HG02588 (cell line): ENCODE measurements at regions not wholly inside any gene's neighbourhood (a gene's known extent, or its start where the extent isn't known, plus 50 kb on each side); places are given as distances from the start of the nearest gene placed in this dataset.
"Not testable (repeated sequence)": the region's sequence is repeated elsewhere in the genome, so short reads cannot be mapped to it uniquely, and the experiment has no call there.

Source experiments
- ATAC-seq: cut with Tn5 transposase; IDR thresholded peaks from one replicate; pipeline ENCODE4 v1.9.1; 2021; ENCODE audit warnings: mild to moderate bottlenecking, moderate library complexity; ENCODE audit not compliant: unreplicated experiment

GRCh38 chr4:67333664-67334063 lies 211.6 kb downstream of the CENPC start:
- ATAC-seq: no peak

GRCh38 chr4:67332627-67333026 lies 212.7 kb downstream of the CENPC start:
- no peak for ATAC-seq

GRCh38 chr4:67328393-67328792 lies 216.9 kb downstream of the CENPC start:
- no peak for ATAC-seq

GRCh38 chr4:67328018-67328278 lies 217.4 kb downstream of the CENPC start:
- ATAC-seq: no peak

GRCh38 chr4:67327245-67328017 lies 217.9 kb downstream of the CENPC start:
- peak; percentile 98 for ATAC-seq

GRCh38 chr4:67325791-67326190 lies 219.5 kb downstream of the CENPC start:
- ATAC-seq: no peak

GRCh38 chr4:67320645-67321044 lies 224.7 kb downstream of the CENPC start:
- no peak for ATAC-seq

GRCh38 chr4:67319607-67320006 lies 225.7 kb downstream of the CENPC start:
- ATAC-seq: not testable (repeated sequence)

- ATAC-seq: not testable (repeated sequence)
These were observed 244.7 kb downstream of the CENPC start for GRCh38 chr4:67300497-67301185.

GRCh38 chr4:67292636-67293035 lies 252.7 kb downstream of the CENPC start:
- no peak for ATAC-seq

- ATAC-seq: no peak
These were observed 253.3 kb downstream of the CENPC start for GRCh38 chr4:67292045-67292444.

GRCh38 chr4:67291644-67292043 lies 253.7 kb downstream of the CENPC start:
- no peak for ATAC-seq

- no peak for ATAC-seq
These were observed 256.3 kb downstream of the CENPC start for GRCh38 chr4:67288964-67289363.

- ATAC-seq: no peak
These were observed 258.6 kb downstream of the CENPC start for GRCh38 chr4:67286724-67287123.

- no peak for ATAC-seq
These were observed 262.6 kb downstream of the CENPC start for GRCh38 chr4:67282749-67283148.

GRCh38 chr4:67275179-67275750 lies 270.0 kb downstream of the CENPC start:
- ATAC-seq: no peak

GRCh38 chr4:67274671-67275070 lies 270.6 kb downstream of the CENPC start:
- ATAC-seq: not testable (repeated sequence)

GRCh38 chr4:67273666-67274065 lies 271.6 kb downstream of the CENPC start:
- no peak for ATAC-seq

- ATAC-seq: no peak
These were observed 283.3 kb downstream of the CENPC start for GRCh38 chr4:67261971-67262370.

- ATAC-seq: no peak
These were observed 288.8 kb downstream of the CENPC start for GRCh38 chr4:67256388-67257043.

GRCh38 chr4:67250131-67250896 lies 295.0 kb downstream of the CENPC start:
- ATAC-seq: no peak
